Coronary artery (tissue), 2 donors: ENCODE measurements at regions not wholly inside any gene's neighbourhood (a gene's known extent, or its start where the extent isn't known, plus 50 kb on each side); places are given as distances from the start of the nearest gene placed in this dataset.

ENCODE experiments used
- DNase-seq: peaks from one replicate; pipeline ENCODE4 v3.0.0-alpha.2; 2017; ENCODE audit warnings: low spot score
- H3K27ac ChIP-seq, 2 donors: fragments of 200-600 bp; sonication (generic); one replicate each; pipeline ENCODE4 v1.5.1; 2016 to 2019
- H3K4me3 ChIP-seq: fragments of 200-600 bp; sonication (generic); 2 replicates; pipeline ENCODE4 v1.5.1; 2016; ENCODE audit warnings: mild to moderate bottlenecking, moderate library complexity
- TF ChIP-seq, protein P1 (sequence below): fragments of 200-600 bp; sonication (generic); IDR thresholded peaks from one replicate; pipeline ENCODE4 v1.5.1; 2019; ENCODE audit warnings: antibody characterized with exemption

DNA sequence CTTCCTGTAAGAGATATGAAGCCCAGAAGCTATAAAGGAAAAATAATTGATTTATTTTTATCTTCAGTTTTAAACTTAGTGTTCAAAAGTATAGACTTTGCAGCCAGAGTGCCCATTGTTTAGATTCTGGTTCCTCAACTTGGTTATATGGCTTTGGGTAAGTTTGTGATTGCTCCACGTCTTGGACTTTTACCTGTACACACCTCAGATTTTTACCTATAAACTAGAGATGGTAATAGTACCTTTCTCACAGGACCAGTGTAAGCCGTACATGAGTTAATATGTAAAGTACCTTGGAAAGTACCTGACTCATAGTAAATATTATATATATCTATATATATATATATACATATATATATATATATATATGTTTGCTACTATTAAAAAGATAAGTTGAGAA, 283.8 kb downstream of the RAP2B start:
- Histone ChIP-seq H3K27ac (no peak overlapping the region), H3K4me3 (no peak overlapping the region)
- TF ChIP-seq, protein P1, sequence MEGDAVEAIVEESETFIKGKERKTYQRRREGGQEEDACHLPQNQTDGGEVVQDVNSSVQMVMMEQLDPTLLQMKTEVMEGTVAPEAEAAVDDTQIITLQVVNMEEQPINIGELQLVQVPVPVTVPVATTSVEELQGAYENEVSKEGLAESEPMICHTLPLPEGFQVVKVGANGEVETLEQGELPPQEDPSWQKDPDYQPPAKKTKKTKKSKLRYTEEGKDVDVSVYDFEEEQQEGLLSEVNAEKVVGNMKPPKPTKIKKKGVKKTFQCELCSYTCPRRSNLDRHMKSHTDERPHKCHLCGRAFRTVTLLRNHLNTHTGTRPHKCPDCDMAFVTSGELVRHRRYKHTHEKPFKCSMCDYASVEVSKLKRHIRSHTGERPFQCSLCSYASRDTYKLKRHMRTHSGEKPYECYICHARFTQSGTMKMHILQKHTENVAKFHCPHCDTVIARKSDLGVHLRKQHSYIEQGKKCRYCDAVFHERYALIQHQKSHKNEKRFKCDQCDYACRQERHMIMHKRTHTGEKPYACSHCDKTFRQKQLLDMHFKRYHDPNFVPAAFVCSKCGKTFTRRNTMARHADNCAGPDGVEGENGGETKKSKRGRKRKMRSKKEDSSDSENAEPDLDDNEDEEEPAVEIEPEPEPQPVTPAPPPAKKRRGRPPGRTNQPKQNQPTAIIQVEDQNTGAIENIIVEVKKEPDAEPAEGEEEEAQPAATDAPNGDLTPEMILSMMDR: no peak
- DNase-seq: no peak

DNA sequence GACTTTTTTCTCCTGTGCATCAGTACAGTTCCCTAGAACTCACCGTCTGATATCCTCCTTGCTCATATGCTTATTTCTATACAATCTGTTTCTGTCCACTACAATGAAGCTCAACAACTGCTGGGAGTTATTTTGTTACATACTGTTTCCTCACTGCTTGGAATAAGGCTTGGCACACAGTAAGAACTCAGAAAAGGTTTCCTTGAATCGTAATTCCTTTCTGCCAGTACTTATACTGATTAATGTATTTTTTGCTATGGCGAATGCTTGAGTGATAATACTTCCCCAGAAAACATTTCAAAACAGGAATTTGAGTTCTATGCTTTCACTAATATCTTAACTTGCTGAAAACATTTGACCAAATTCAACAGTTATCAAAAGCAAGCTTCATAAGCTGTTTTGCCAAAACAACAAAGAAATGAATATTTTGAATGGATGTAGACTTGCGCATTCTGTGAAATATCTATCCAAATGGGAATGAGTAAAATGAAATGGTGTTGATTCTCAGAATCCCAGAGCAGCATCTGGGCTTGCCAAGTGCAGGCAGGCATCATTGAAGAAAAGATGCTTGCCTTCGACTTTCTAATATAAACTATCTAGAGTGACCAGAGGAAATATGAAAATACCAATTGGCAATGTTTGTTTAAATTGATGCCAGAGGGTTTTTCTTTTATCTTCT, 286.3 kb downstream of the RAP2B start:
- TF ChIP-seq, protein P1: no peak

GRCh38 chr3:153456833-153457545, 295.0 kb downstream of the RAP2B start:
- Histone ChIP-seq H3K27ac (no peak overlapping the region), H3K4me3 (no peak overlapping the region)
- TF ChIP-seq, protein P1: no peak
- DNase-seq: no peak

More for the DNA sequence above, 286.3 kb downstream of the RAP2B start:
- Histone ChIP-seq H3K4me3 (no peak overlapping the region), H3K27ac (no peak overlapping the region)
- no peak for DNase-seq

- TF ChIP-seq, protein P1: no peak
- no peak overlapping the region for H3K4me3 ChIP-seq
- DNase-seq: no peak
- no peak overlapping the region for H3K27ac ChIP-seq
Observed at GRCh38 chr3:153458881-153459280, 296.9 kb downstream of the RAP2B start.

- no peak for DNase-seq
- H3K27ac ChIP-seq: no peak overlapping the region
Observed at GRCh38 chr3:153462545-153462944, 300.5 kb downstream of the RAP2B start.

DNA sequence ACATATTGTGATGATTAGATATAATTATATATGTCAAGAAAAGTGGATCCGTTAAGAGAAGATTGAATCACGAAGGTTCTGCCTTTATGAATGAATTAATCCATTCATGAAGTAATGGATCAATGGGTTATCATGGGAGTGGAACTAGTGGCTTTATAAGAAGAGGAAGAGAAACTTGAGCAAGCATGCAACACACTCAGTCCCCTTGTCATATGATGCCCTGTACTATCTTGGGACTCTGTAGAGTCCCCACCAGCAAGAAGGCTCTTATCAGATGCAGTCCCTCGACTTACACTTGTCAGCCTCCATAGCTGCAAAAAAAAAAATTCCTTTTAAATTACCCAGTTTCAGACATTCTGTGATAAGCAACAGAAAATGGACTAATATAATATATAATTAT, 301.9 kb downstream of the RAP2B start:
- TF ChIP-seq, protein P1: no peak
- DNase-seq: no peak

More at GRCh38 chr3:153462545-153462944, 300.5 kb downstream of the RAP2B start:
- TF ChIP-seq, protein P1: no peak
- H3K4me3 ChIP-seq: no peak overlapping the region

DNA sequence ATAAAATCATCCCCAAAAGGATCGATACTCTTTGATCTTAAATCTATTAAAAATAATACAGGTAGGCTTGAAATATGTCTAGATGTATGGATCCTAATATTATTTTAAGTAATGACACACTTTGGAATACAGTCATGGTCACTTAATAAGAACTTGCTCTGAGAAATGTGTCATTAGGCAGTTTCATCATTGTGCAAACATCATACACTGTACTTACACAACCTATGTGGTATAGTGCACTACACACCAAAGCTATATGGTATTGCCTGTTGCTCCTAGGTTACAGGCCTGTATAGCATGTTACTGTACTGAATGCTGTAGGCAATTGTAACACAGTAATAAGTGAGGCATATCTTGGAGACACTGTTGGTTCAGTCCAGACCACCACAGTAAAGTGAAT, 307.1 kb downstream of the RAP2B start:
- no peak overlapping the region for H3K4me3 ChIP-seq
- H3K27ac ChIP-seq: no peak overlapping the region
- TF ChIP-seq, protein P1: no peak
- DNase-seq: no peak

More for the DNA sequence above, 301.9 kb downstream of the RAP2B start:
- H3K27ac ChIP-seq: no peak overlapping the region
- H3K4me3 ChIP-seq: no peak overlapping the region
